IMR-90 (cell line): ENCODE measurements at regions not wholly inside any gene's neighbourhood (a gene's known extent, or its start where the extent isn't known, plus 50 kb on each side); places are given as distances from the start of the nearest gene placed in this dataset.

Experiments used
- ATAC-seq: fragments of 200-7000 bp; cut with Tn5 transposase; 2 replicates; pipeline ENCODE4 v1.9.1; 2020; ENCODE audit warnings: low read depth, mild to moderate bottlenecking, moderate library complexity
- BruUV-seq: library from RNA; stranded (reverse); fragments of 400-500 nt; replicated peaks from 2 replicates; lab custom pipeline; 2021; lab: Mats Ljungman, UMichigan
- CTCF ChIA-PET: fragments of 300-600 bp; formaldehyde crosslinking; extraction: SDS; loops from one replicate; lab custom pipeline; 2021; ENCODE audit warnings: antibody characterized with exemption; lab: Yijun Ruan, JAX
- POLR2A ChIA-PET: fragments of 300-600 bp; sonication (Branson Sonifier 250); formaldehyde crosslinking; loops from one replicate; lab custom pipeline; 2022; ENCODE audit warnings: antibody characterized with exemption; ENCODE audit not compliant: unreplicated experiment; lab: Charles Lee
- DNase-seq: peaks from one replicate; pipeline ENCODE4 v3.0.0; 2013
- H2AFZ ChIP-seq: replicated peaks from 2 replicates; pipeline ENCODE3; 2013; ENCODE audit warnings: low read length, mild to moderate bottlenecking; ENCODE audit not compliant: poor library complexity
- H2AK5ac ChIP-seq: 2 replicates; pipeline ENCODE4 v1.6.1; 2013; ENCODE audit warnings: low read depth, low read length, inconsistent platforms
- H2AK9ac ChIP-seq: replicated peaks from 2 replicates; pipeline ENCODE3; 2013; ENCODE audit warnings: mild to moderate bottlenecking, low read depth, low read length, moderate library complexity; ENCODE audit not compliant: poor library complexity
- H2BK120ac ChIP-seq: 2 replicates; pipeline ENCODE4 v1.6.1; 2013; ENCODE audit warnings: low read depth, low read length, inconsistent platforms
- H2BK15ac ChIP-seq: 3 replicates; pipeline ENCODE4 v1.6.1; 2013; ENCODE audit warnings: low read depth, low read length, inconsistent platforms
- H2BK20ac ChIP-seq: 2 replicates; pipeline ENCODE4 v1.6.1; 2013; ENCODE audit warnings: low read depth, mild to moderate bottlenecking, inconsistent platforms, low read length, moderate library complexity
- H2BK5ac ChIP-seq: 2 replicates; pipeline ENCODE4 v1.6.1; 2013; ENCODE audit warnings: mild to moderate bottlenecking, low read depth, low read length, inconsistent platforms; ENCODE audit not compliant: poor library complexity, severe bottlenecking
- H3K14ac ChIP-seq: replicated peaks from 2 replicates; pipeline ENCODE4 v1.6.1; 2013; ENCODE audit warnings: low read depth, low read length, inconsistent platforms
- H3K18ac ChIP-seq: 2 replicates; pipeline ENCODE4 v1.6.1; 2013; ENCODE audit warnings: low read depth, low read length, control low read depth
- H3K23ac ChIP-seq: 2 replicates; pipeline ENCODE4 v1.6.1; 2013; ENCODE audit warnings: low read depth, low read length, inconsistent platforms
- H3K27ac ChIP-seq: 2 replicates; pipeline ENCODE4 v1.5.1; 2013; ENCODE audit warnings: mild to moderate bottlenecking, control low read depth, low read length; ENCODE audit not compliant: insufficient read depth
- H3K27me3 ChIP-seq: 2 replicates; pipeline ENCODE4 v1.6.1; 2013; ENCODE audit warnings: low read length; ENCODE audit not compliant: control insufficient read depth, insufficient read depth
- H3K36me3 ChIP-seq: 2 replicates; pipeline ENCODE4 v1.6.1; 2013; ENCODE audit warnings: low read length, mixed read lengths; ENCODE audit not compliant: control insufficient read depth, insufficient read depth
- H3K4ac ChIP-seq: 2 replicates; pipeline ENCODE4 v1.6.1; 2013; ENCODE audit warnings: low read depth, low read length, inconsistent platforms
- H3K4me1 ChIP-seq: 2 replicates; pipeline ENCODE4 v1.6.1; 2013; ENCODE audit warnings: low read length, mixed read lengths; ENCODE audit not compliant: control insufficient read depth, insufficient read depth
- H3K4me2 ChIP-seq: 2 replicates; pipeline ENCODE4 v1.6.1; 2013; ENCODE audit warnings: low read depth, mild to moderate bottlenecking, control low read depth, low read length, moderate library complexity
- H3K4me3 ChIP-seq: 2 replicates; pipeline ENCODE4 v1.5.1; 2013; ENCODE audit warnings: low read depth, mild to moderate bottlenecking, control low read depth, low read length, moderate library complexity; ENCODE audit not compliant: insufficient read depth
- H3K56ac ChIP-seq: 2 replicates; pipeline ENCODE4 v1.6.1; 2013; ENCODE audit warnings: low read length, inconsistent platforms; ENCODE audit not compliant: insufficient read depth; ENCODE audit errors: extremely low read depth
- H3K79me1 ChIP-seq, 2 experiments: 2 replicates each; pipeline ENCODE4 v1.6.1; 2013; ENCODE audit warnings: low read length in 2 of 2, inconsistent platforms in 1 of 2, low read depth in 1 of 2
- H3K9ac ChIP-seq: 2 replicates; pipeline ENCODE4 v1.6.1; 2013; ENCODE audit warnings: low read depth, low read length, control low read depth
- H3K9me1 ChIP-seq: 2 replicates; pipeline ENCODE4 v1.6.1; 2013; ENCODE audit warnings: low read length, inconsistent platforms; ENCODE audit not compliant: insufficient read depth
- H3K9me3 ChIP-seq: 2 replicates; pipeline ENCODE4 v1.6.1; 2013; ENCODE audit warnings: low read length; ENCODE audit not compliant: control insufficient read depth, insufficient read depth
- H4K20me1 ChIP-seq: 2 replicates; pipeline ENCODE4 v1.6.1; 2013; ENCODE audit warnings: low read length, inconsistent platforms; ENCODE audit not compliant: insufficient read depth
- H4K5ac ChIP-seq: 2 replicates; pipeline ENCODE4 v1.6.1; 2013; ENCODE audit warnings: mild to moderate bottlenecking, low read depth, low read length, control low read depth
- H4K8ac ChIP-seq, 2 experiments: 2 replicates each; pipeline ENCODE4 v1.6.1; 2013; ENCODE audit warnings: low read depth in 2 of 2, low read length in 2 of 2, control low read depth in 1 of 2, inconsistent platforms in 1 of 2
- H4K91ac ChIP-seq: 2 replicates; pipeline ENCODE4 v1.6.1; 2013; ENCODE audit warnings: low read depth, low read length, inconsistent platforms; ENCODE audit not compliant: insufficient read depth
- BHLHE40 ChIP-seq: fragments of 150-350 bp; IDR thresholded peaks from 2 replicates; pipeline ENCODE4 v1.6.1; 2016; ENCODE audit warnings: mild to moderate bottlenecking, low read depth, low read length
- CEBPB ChIP-seq: IDR thresholded peaks from 2 replicates; pipeline ENCODE4 v1.6.1; 2012; ENCODE audit warnings: low read depth, low read length, improper control_type of control experiment
- CHD1 ChIP-seq: IDR thresholded peaks from 2 replicates; pipeline ENCODE4 v1.6.1; 2012; ENCODE audit warnings: low read depth, low read length, improper control_type of control experiment
- FOS ChIP-seq: fragments of 150-350 bp; IDR thresholded peaks from 2 replicates; pipeline ENCODE4 v1.6.1; 2016; ENCODE audit warnings: low read depth, low read length
- MAFK ChIP-seq: IDR thresholded peaks from 2 replicates; pipeline ENCODE4 v1.6.1; 2012; ENCODE audit warnings: low read depth, low read length, improper control_type of control experiment
- MAZ ChIP-seq: IDR thresholded peaks from 2 replicates; pipeline ENCODE4 v1.6.1; 2012; ENCODE audit warnings: low read depth, mild to moderate bottlenecking, low read length, improper control_type of control experiment, moderate library complexity, borderline replicate concordance
- MXI1 ChIP-seq: IDR thresholded peaks from 2 replicates; pipeline ENCODE4 v1.6.1; 2012; ENCODE audit warnings: low read depth, mild to moderate bottlenecking, low read length, moderate library complexity, borderline replicate concordance
- NFE2L2 ChIP-seq: fragments of 150-350 bp; IDR thresholded peaks from 2 replicates; pipeline ENCODE4 v1.6.1; 2016; ENCODE audit warnings: low read depth, mild to moderate bottlenecking, low read length
- POLR2A ChIP-seq: IDR thresholded peaks from 2 replicates; pipeline ENCODE4 v1.6.1; 2012; ENCODE audit warnings: mild to moderate bottlenecking, low read depth, low read length
- RAD21 ChIP-seq: IDR thresholded peaks from 2 replicates; pipeline ENCODE4 v1.6.1; 2012; ENCODE audit warnings: low read length, improper control_type of control experiment
- RCOR1 ChIP-seq: IDR thresholded peaks from 2 replicates; pipeline ENCODE4 v1.6.1; 2012; ENCODE audit warnings: mild to moderate bottlenecking, low read length, improper control_type of control experiment; ENCODE audit not compliant: insufficient replicate concordance
- RFX5 ChIP-seq: IDR thresholded peaks from 2 replicates; pipeline ENCODE4 v1.8.0; 2012; ENCODE audit warnings: low read depth, mild to moderate bottlenecking, low read length, moderate library complexity
- SMC3 ChIP-seq: fragments of 150-350 bp; IDR thresholded peaks from 2 replicates; pipeline ENCODE4 v1.6.1; 2016; ENCODE audit warnings: low read depth, mild to moderate bottlenecking, antibody characterized with exemption, low read length, moderate library complexity
- WGBS, 2 experiments: methylation state at CpG; one replicate each; pipeline versions ENCODE4 v1.1.5 to v1.1.7; 2013; ENCODE audit warnings: missing lambda C conversion rate in 2 of 2; ENCODE audit not compliant: insufficient read length in 1 of 2; ENCODE audit errors: extremely low coverage in 2 of 2; 5-methylcytosine and 5-hydroxymethylcytosine counted together
- dilution Hi-C: fragments of 300-500 bp; cut with HindIII; formaldehyde crosslinking; loops from one replicate; pipeline ENCODE4 v1.14.3; 2018; ENCODE audit warnings: low sequenced_read_pairs; ENCODE audit not compliant: unreplicated experiment
- in situ Hi-C: fragments of 300-500 bp; cut with MboI; formaldehyde crosslinking; loops from 3 replicates; pipeline ENCODE4 v1.14.3; 2019; ENCODE audit warnings: low sequenced_read_pairs, inconsistent platforms, mixed read lengths
- intact Hi-C: fragments of 100-400 bp; cut with micrococcal nuclease; formaldehyde crosslinking; loops from 2 replicates; pipeline ENCODE4 v1.10.0; 2022
- TF ChIP-seq, protein P1 (sequence below): fragments of 150-350 bp; IDR thresholded peaks from 2 replicates; pipeline ENCODE4 v1.6.1; 2017; ENCODE audit warnings: mild to moderate bottlenecking, antibody characterized with exemption, low read length, low read depth
- TF ChIP-seq, protein P2 (sequence below): fragments of 150-350 bp; IDR thresholded peaks from 2 replicates; pipeline ENCODE4 v1.6.1; 2016; ENCODE audit warnings: low read depth, mild to moderate bottlenecking, low read length, moderate library complexity, borderline replicate concordance
- TF ChIP-seq, protein P3 (sequence below): conservative IDR thresholded peaks from 2 replicates; pipeline ENCODE4 v1.5.1; 2012; ENCODE audit warnings: mild to moderate bottlenecking, low read depth, low read length, improper control_type of control experiment

DNA sequence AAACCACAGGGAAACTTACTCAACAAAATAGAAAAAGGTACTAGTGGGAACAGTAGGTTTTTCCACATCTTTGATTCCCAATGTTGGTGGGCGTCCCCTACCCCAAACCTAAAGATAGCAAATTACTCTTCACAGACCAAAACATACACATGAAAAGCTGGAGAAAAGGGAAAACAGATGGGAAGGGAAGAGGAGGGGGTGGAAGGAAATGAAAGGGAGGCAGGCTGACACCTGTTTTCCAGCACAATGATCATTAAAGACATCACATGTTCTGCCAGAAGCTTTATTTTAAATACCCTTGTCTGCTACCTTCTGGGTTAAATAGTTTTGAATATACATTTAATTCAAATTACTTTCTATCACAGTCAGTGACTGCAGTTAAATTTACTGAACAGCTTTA is 1617.9 kb upstream of the SEL1L start:
- WGBS, 2 experiments, result no CpG with 5 or more reads among the region's 1 CpG
- H3K9me3 ChIP-seq, result no peaks in the 10 kb centered on the region
- H4K91ac ChIP-seq, result no peak overlapping the region
- in situ Hi-C loops (no loop called here), dilution Hi-C loops (no loop called here), intact Hi-C loops (no loop called here)
- no peak overlapping the region for H3K56ac ChIP-seq
- no peak overlapping the region; the same call in 2 of the 3 replicates for H2BK15ac ChIP-seq
- H3K79me1 ChIP-seq, result no peaks in the 10 kb centered on the region
- no TSS peak for BruUV-seq
- H3K18ac ChIP-seq, result no peak overlapping the region
- no peak overlapping the region for H2BK5ac ChIP-seq
- H2BK120ac ChIP-seq, result no peak overlapping the region
- ChIA-PET CTCF (no interaction called here), POLR2A (no interaction called here)
- H3K27me3 ChIP-seq, result no peaks in the 10 kb centered on the region
- ATAC-seq, result no peak
- no peak overlapping the region for H3K4ac ChIP-seq
- no peak overlapping the region for H2AK5ac ChIP-seq
- H4K5ac ChIP-seq, result no peak overlapping the region
- H3K23ac ChIP-seq, result no peak overlapping the region
- no peaks in the 10 kb centered on the region for H3K36me3 ChIP-seq
- no peak overlapping the region for H3K9ac ChIP-seq
- TF ChIP-seq, protein P1, sequence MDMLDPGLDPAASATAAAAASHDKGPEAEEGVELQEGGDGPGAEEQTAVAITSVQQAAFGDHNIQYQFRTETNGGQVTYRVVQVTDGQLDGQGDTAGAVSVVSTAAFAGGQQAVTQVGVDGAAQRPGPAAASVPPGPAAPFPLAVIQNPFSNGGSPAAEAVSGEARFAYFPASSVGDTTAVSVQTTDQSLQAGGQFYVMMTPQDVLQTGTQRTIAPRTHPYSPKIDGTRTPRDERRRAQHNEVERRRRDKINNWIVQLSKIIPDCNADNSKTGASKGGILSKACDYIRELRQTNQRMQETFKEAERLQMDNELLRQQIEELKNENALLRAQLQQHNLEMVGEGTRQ, result no peak
- TF ChIP-seq, protein P2, sequence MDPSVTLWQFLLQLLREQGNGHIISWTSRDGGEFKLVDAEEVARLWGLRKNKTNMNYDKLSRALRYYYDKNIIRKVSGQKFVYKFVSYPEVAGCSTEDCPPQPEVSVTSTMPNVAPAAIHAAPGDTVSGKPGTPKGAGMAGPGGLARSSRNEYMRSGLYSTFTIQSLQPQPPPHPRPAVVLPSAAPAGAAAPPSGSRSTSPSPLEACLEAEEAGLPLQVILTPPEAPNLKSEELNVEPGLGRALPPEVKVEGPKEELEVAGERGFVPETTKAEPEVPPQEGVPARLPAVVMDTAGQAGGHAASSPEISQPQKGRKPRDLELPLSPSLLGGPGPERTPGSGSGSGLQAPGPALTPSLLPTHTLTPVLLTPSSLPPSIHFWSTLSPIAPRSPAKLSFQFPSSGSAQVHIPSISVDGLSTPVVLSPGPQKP, result no peak
- TF ChIP-seq NFE2L2 (no peak), MAZ (no peak), BHLHE40 (no peak), RFX5 (no peak), MXI1 (no peak), FOS (no peak), POLR2A (no peak), CHD1 (no peak), CEBPB (no peak), RAD21 (no peak), RCOR1 (no peak), MAFK (no peak), SMC3 (no peak)
- TF ChIP-seq, protein P3, sequence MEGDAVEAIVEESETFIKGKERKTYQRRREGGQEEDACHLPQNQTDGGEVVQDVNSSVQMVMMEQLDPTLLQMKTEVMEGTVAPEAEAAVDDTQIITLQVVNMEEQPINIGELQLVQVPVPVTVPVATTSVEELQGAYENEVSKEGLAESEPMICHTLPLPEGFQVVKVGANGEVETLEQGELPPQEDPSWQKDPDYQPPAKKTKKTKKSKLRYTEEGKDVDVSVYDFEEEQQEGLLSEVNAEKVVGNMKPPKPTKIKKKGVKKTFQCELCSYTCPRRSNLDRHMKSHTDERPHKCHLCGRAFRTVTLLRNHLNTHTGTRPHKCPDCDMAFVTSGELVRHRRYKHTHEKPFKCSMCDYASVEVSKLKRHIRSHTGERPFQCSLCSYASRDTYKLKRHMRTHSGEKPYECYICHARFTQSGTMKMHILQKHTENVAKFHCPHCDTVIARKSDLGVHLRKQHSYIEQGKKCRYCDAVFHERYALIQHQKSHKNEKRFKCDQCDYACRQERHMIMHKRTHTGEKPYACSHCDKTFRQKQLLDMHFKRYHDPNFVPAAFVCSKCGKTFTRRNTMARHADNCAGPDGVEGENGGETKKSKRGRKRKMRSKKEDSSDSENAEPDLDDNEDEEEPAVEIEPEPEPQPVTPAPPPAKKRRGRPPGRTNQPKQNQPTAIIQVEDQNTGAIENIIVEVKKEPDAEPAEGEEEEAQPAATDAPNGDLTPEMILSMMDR, result no peak
- no peak overlapping the region for H3K14ac ChIP-seq
- H2AFZ ChIP-seq, result no peak overlapping the region
- H3K4me1 ChIP-seq, result peaks cover 6% of the 10 kb centered on the region
- DNase-seq, result no peak
- no peak overlapping the region for H2BK20ac ChIP-seq
- H3K4me2 ChIP-seq, result no peak overlapping the region
- H3K9me1 ChIP-seq, result no peaks in the 10 kb centered on the region
- no peak overlapping the region for H3K27ac ChIP-seq
- H2AK9ac ChIP-seq, result no peak overlapping the region
- H4K8ac ChIP-seq, result no peak overlapping the region
- no peak overlapping the region for H3K4me3 ChIP-seq
- H4K20me1 ChIP-seq, result no peaks in the 10 kb centered on the region
